22Rv1 (cell line): ENCODE measurements at regions not wholly inside any gene's neighbourhood (a gene's known extent, or its start where the extent isn't known, plus 50 kb on each side); places are given as distances from the start of the nearest gene placed in this dataset.
"Not testable (repeated sequence)": the region's sequence is repeated elsewhere in the genome, so short reads cannot be mapped to it uniquely, and the experiment has no call there.

Source experiments
- H3K27ac ChIP-seq: fragments of 450-650 bp; 2 replicates; pipeline ENCODE4 v1.5.1; 2017
- CTCF ChIP-seq: fragments of 450-650 bp; IDR thresholded peaks from 2 replicates; pipeline ENCODE4 v1.5.1; 2017; ENCODE audit warnings: mild to moderate bottlenecking
- ZFX ChIP-seq: fragments of 450-650 bp; IDR thresholded peaks from 2 replicates; pipeline ENCODE4 v1.6.1; 2017; ENCODE audit warnings: antibody characterized with exemption, borderline replicate concordance

GRCh38 chr6:138662471-138662870 is 111.1 kb upstream of the CCDC28A start:
- H3K27ac ChIP-seq, result no peak overlapping the region
- TF ChIP-seq ZFX (no peak), CTCF (no peak)

- TF ChIP-seq CTCF (no peak), ZFX (no peak)
- H3K27ac ChIP-seq, result no peak overlapping the region
Measured at GRCh38 chr6:138663892-138664291, 109.7 kb upstream of the CCDC28A start.

GRCh38 chr6:138664745-138665144 is 108.8 kb upstream of the CCDC28A start:
- TF ChIP-seq ZFX, result no peak
- no peak for TF ChIP-seq CTCF

GRCh38 chr6:138666636-138667035 is 106.9 kb upstream of the CCDC28A start:
- H3K27ac ChIP-seq, result no peak overlapping the region
- TF ChIP-seq ZFX (no peak), CTCF (no peak)

More at GRCh38 chr6:138664745-138665144, 108.8 kb upstream of the CCDC28A start:
- no peak overlapping the region for H3K27ac ChIP-seq

- TF ChIP-seq CTCF, result no peak
- TF ChIP-seq ZFX, result no peak
- H3K27ac ChIP-seq, result no peak overlapping the region
Measured at GRCh38 chr6:138667408-138667807, 106.2 kb upstream of the CCDC28A start.

GRCh38 chr6:138671351-138671750 is 102.2 kb upstream of the CCDC28A start:
- TF ChIP-seq ZFX, result no peak
- TF ChIP-seq CTCF, result no peak
- H3K27ac ChIP-seq, result no peak overlapping the region

GRCh38 chr6:138673346-138674014 is 100.1 kb upstream of the CCDC28A start:
- TF ChIP-seq ZFX (no peak), CTCF (no peak)
- H3K27ac ChIP-seq, result no peak overlapping the region

GRCh38 chr6:138674444-138674843 is 99.1 kb upstream of the CCDC28A start:
- H3K27ac ChIP-seq, result not testable (repeated sequence)
